ENCODE measurements at regions not wholly inside any gene's neighbourhood (a gene's known extent, or its start where the extent isn't known, plus 50 kb on each side); places are given as distances from the start of the nearest gene placed in this dataset.
"Not testable (repeated sequence)": the region's sequence is repeated elsewhere in the genome, so short reads cannot be mapped to it uniquely, and the experiment has no call there.

- DNase-seq (ENCODE audit: low read depth in 6 of 9, low spot score in 9 of 9) = no peak
- Histone ChIP-seq H3K36me3 (ENCODE audit: control insufficient read depth in 2 of 2, insufficient read depth in 2 of 2, low read length in 1 of 2) (no peaks in the 10 kb centered on the region), H3K4me3 (ENCODE audit: low read length in 2 of 2) (no peak overlapping the region), H3K27me3 (ENCODE audit: control insufficient read depth in 2 of 2, insufficient read depth in 1 of 2, low read length in 1 of 2) (no peaks in the 10 kb centered on the region), H3K9me3 (ENCODE audit: control insufficient read depth in 2 of 2, insufficient read depth in 1 of 2, low read length in 1 of 2) (peaks cover 0 to 6% of the 10 kb centered on the region in 2 donors), H3K4me1 (ENCODE audit: control insufficient read depth in 2 of 2, insufficient read depth in 2 of 2, low read length in 2 of 2) (no peaks in the 10 kb centered on the region), H3K27ac (ENCODE audit: low read depth in 1 of 2, low read length in 1 of 2) (no peak overlapping the region)
- 88% methylated on average over 51 of the region's 51 CpGs for WGBS
These were observed 452.0 kb downstream of the REEP3 start for GRCh38 chr10:63972949-63973827.

DNA sequence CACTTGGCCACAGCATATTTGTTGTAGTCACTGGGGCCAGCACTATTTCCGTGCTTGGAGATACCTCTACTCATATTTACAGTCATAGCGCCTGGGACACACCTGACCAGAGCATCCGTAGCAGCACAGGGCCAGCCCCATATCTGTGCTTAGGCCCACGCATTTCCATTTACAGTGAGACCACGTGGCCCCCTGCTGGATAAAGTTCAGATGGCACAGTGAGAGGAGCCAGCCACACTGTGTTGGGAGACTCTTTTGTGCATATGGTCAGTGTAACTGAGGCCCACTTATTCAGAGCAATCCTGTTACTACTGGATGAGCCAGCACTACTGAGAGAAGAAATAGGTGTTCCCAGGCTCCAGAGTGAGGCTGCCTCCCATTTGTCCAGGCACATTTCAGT lies 455.3 kb downstream of the REEP3 start:
- H3K27me3 ChIP-seq (ENCODE audit: control insufficient read depth in 2 of 2, insufficient read depth in 1 of 2, low read length in 1 of 2) = no peaks in the 10 kb centered on the region
- H3K36me3 ChIP-seq (ENCODE audit: control insufficient read depth in 2 of 2, insufficient read depth in 2 of 2, low read length in 1 of 2) = no peaks in the 10 kb centered on the region
- no peaks in the 10 kb centered on the region for H3K4me1 ChIP-seq (ENCODE audit: control insufficient read depth in 2 of 2, insufficient read depth in 2 of 2, low read length in 2 of 2)
- no peak overlapping the region for H3K4me3 ChIP-seq (ENCODE audit: low read length in 2 of 2)
- no peak overlapping the region for H3K27ac ChIP-seq (ENCODE audit: low read depth in 1 of 2, low read length in 1 of 2)
- DNase-seq (ENCODE audit: low read depth in 6 of 9, low spot score in 9 of 9) = peak in 3 of 9 donors; percentile 1 to 14 (median 4)
- 67% methylated on average over 5 of the region's 5 CpGs for WGBS
- peaks cover 0 to 6% of the 10 kb centered on the region in 2 donors for H3K9me3 ChIP-seq (ENCODE audit: control insufficient read depth in 2 of 2, insufficient read depth in 1 of 2, low read length in 1 of 2)

DNA sequence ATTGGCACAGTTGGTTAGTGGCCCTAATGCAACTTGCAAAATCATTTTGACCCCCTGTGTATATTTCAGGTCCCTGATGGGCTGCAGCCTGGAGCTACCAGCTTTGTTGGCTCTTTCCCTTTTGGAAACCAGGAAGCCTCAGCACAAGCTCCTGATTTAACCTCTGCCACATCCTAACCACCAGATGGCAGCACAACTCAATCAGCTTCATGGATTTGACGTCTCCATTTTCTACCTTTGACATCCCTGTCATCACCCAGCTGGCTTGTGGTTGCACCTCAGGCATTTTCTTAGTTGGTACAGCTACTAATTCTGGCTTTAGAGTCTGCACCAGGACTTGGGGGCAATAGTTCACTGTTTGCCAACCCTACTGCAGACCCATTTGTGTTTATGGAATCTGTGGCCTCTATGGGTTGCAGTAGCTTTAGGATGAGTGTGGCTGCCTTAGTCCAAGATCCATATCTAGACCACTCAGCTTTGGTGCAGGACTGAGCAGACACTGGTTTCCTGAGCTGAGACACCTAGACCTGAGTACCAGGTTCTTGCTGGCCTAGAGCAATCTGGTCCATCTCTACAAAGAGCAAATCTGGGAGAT lies 456.2 kb downstream of the REEP3 start:
- DNase-seq (ENCODE audit: low read depth in 6 of 9, low spot score in 9 of 9) = peak in 3 of 9 donors; percentile 1 to 29 (median 9)

DNA sequence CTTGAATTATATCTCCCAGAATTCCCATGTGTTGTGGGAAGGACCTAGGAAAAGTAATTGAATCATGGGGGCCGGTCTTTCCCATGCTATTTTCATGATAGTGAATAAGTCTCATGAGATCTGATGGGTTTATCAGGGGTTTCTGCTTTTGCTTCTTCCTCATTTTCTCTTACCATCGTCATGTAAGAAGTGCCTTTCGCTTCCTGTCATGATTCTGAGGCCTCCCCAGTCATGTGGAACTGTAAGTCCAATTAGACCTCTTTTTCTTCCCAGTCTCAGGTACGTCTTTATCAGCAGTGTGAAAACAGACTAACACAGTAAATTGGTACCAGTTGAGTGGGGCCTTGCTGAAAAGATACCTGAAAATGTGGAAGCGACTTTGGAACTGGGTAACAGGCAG lies 459.7 kb downstream of the REEP3 start:
- DNase-seq (ENCODE audit: low read depth in 6 of 9, low spot score in 9 of 9); H3K27ac ChIP-seq (ENCODE audit: low read depth in 1 of 2, low read length in 1 of 2); H3K27me3 ChIP-seq (ENCODE audit: control insufficient read depth in 2 of 2, insufficient read depth in 1 of 2, low read length in 1 of 2); H3K9me3 ChIP-seq (ENCODE audit: control insufficient read depth in 2 of 2, insufficient read depth in 1 of 2, low read length in 1 of 2); H3K4me1 ChIP-seq (ENCODE audit: control insufficient read depth in 2 of 2, insufficient read depth in 2 of 2, low read length in 2 of 2); H3K4me3 ChIP-seq (ENCODE audit: low read length in 2 of 2); H3K36me3 ChIP-seq (ENCODE audit: control insufficient read depth in 2 of 2, insufficient read depth in 2 of 2, low read length in 1 of 2): not testable (repeated sequence)
- WGBS = 61% methylated on average over 5 of the region's 5 CpGs

More for the DNA sequence above, 456.2 kb downstream of the REEP3 start:
- Histone ChIP-seq H3K27me3 (ENCODE audit: control insufficient read depth in 2 of 2, insufficient read depth in 1 of 2, low read length in 1 of 2) (no peaks in the 10 kb centered on the region), H3K27ac (ENCODE audit: low read depth in 1 of 2, low read length in 1 of 2) (no peak overlapping the region), H3K36me3 (ENCODE audit: control insufficient read depth in 2 of 2, insufficient read depth in 2 of 2, low read length in 1 of 2) (no peaks in the 10 kb centered on the region), H3K4me1 (ENCODE audit: control insufficient read depth in 2 of 2, insufficient read depth in 2 of 2, low read length in 2 of 2) (no peaks in the 10 kb centered on the region), H3K4me3 (ENCODE audit: low read length in 2 of 2) (no peak overlapping the region), H3K9me3 (ENCODE audit: control insufficient read depth in 2 of 2, insufficient read depth in 1 of 2, low read length in 1 of 2) (peaks cover 0 to 6% of the 10 kb centered on the region in 2 donors)
- 5% methylated on average over 1 of the region's 1 CpG for WGBS

DNA sequence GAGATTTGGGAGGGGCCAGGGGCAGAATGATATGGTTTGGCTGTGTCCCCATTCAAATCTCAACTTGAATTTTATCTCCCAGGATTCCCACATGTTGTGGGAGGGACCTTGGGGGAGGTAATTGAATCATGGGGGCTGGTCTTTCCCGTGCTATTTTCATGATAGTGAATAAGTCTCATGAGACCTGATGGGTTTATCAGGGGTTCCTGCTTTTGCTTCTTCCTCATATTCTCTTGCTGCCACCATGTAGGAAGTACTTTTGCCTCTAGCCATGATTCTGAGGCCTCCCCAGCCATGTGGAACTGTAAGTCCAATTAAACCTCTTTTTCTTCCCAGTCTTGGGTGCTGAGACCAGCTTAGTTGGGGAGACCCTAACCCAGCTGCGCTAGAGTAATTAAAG lies 462.9 kb downstream of the REEP3 start:
- DNase-seq (ENCODE audit: low read depth in 6 of 9, low spot score in 9 of 9); H3K36me3 ChIP-seq (ENCODE audit: control insufficient read depth in 2 of 2, insufficient read depth in 2 of 2, low read length in 1 of 2); H3K4me3 ChIP-seq (ENCODE audit: low read length in 2 of 2); H3K27me3 ChIP-seq (ENCODE audit: control insufficient read depth in 2 of 2, insufficient read depth in 1 of 2, low read length in 1 of 2); H3K4me1 ChIP-seq (ENCODE audit: control insufficient read depth in 2 of 2, insufficient read depth in 2 of 2, low read length in 2 of 2); H3K9me3 ChIP-seq (ENCODE audit: control insufficient read depth in 2 of 2, insufficient read depth in 1 of 2, low read length in 1 of 2); H3K27ac ChIP-seq (ENCODE audit: low read depth in 1 of 2, low read length in 1 of 2): not testable (repeated sequence)
- WGBS = 68% methylated on average over 2 of the region's 2 CpGs

DNA sequence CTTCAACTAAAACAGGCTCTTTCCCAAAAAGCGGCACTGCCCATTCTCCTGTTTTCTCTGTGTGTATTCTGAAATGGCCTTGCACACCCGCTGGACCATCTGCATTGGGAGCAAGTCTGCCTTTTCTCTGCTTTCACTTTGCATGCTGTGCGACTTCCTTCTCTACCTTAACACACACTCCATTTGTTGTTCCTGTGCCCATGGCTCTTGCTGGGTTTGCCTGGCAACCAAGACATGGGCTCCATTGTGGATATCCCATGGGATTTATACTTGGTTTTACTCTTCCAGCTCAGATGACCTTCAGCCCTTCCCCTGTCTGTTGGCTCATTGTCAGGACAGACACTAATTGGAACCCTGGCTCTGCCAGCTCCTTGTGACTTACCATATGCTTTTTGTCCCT lies 465.3 kb downstream of the REEP3 start:
- H3K4me1 ChIP-seq (ENCODE audit: control insufficient read depth in 2 of 2, insufficient read depth in 2 of 2, low read length in 2 of 2) = no peaks in the 10 kb centered on the region
- 95% methylated on average over 3 of the region's 3 CpGs for WGBS

GRCh38 chr10:63987212-63987611 lies 466.0 kb downstream of the REEP3 start:
- DNase-seq (ENCODE audit: low read depth in 6 of 9, low spot score in 9 of 9) = no peak
- Histone ChIP-seq H3K4me3 (ENCODE audit: low read length in 2 of 2) (no peak overlapping the region), H3K4me1 (ENCODE audit: control insufficient read depth in 2 of 2, insufficient read depth in 2 of 2, low read length in 2 of 2) (no peaks in the 10 kb centered on the region), H3K36me3 (ENCODE audit: control insufficient read depth in 2 of 2, insufficient read depth in 2 of 2, low read length in 1 of 2) (no peaks in the 10 kb centered on the region), H3K27me3 (ENCODE audit: control insufficient read depth in 2 of 2, insufficient read depth in 1 of 2, low read length in 1 of 2) (no peaks in the 10 kb centered on the region), H3K27ac (ENCODE audit: low read depth in 1 of 2, low read length in 1 of 2) (no peak overlapping the region), H3K9me3 (ENCODE audit: control insufficient read depth in 2 of 2, insufficient read depth in 1 of 2, low read length in 1 of 2) (no peaks in the 10 kb centered on the region)
- WGBS = 60% methylated on average over 2 of the region's 2 CpGs

More for the DNA sequence above, 465.3 kb downstream of the REEP3 start:
- no peak for DNase-seq (ENCODE audit: low read depth in 6 of 9, low spot score in 9 of 9)
- no peaks in the 10 kb centered on the region for H3K9me3 ChIP-seq (ENCODE audit: control insufficient read depth in 2 of 2, insufficient read depth in 1 of 2, low read length in 1 of 2)
- no peaks in the 10 kb centered on the region for H3K36me3 ChIP-seq (ENCODE audit: control insufficient read depth in 2 of 2, insufficient read depth in 2 of 2, low read length in 1 of 2)
- H3K27me3 ChIP-seq (ENCODE audit: control insufficient read depth in 2 of 2, insufficient read depth in 1 of 2, low read length in 1 of 2) = no peaks in the 10 kb centered on the region
- H3K4me3 ChIP-seq (ENCODE audit: low read length in 2 of 2) = no peak overlapping the region
- H3K27ac ChIP-seq (ENCODE audit: low read depth in 1 of 2, low read length in 1 of 2) = no peak overlapping the region

DNA sequence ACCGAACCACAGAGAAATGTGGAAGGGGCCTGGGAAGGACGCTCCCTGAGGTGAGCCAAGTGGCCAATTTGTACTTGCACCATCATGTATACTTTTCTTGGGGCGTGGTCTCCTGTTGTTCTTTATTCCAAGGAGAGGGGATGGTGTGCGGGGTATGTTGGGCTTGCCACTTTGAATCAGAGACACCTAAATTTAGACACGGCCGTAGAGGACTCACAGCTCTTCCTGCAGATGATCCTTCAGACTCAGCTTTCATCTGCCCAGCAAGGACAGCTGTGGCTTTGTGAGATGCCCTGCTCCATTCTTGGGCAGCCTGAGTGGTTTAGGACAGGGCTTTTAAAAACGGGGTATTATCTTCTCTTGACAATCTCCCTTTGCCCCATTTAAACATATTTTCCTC lies 473.2 kb downstream of the REEP3 start:
- Histone ChIP-seq H3K4me1 (ENCODE audit: control insufficient read depth in 2 of 2, insufficient read depth in 2 of 2, low read length in 2 of 2) (no peaks in the 10 kb centered on the region), H3K9me3 (ENCODE audit: control insufficient read depth in 2 of 2, insufficient read depth in 1 of 2, low read length in 1 of 2) (no peaks in the 10 kb centered on the region), H3K4me3 (ENCODE audit: low read length in 2 of 2) (no peak overlapping the region), H3K36me3 (ENCODE audit: control insufficient read depth in 2 of 2, insufficient read depth in 2 of 2, low read length in 1 of 2) (no peaks in the 10 kb centered on the region), H3K27me3 (ENCODE audit: control insufficient read depth in 2 of 2, insufficient read depth in 1 of 2, low read length in 1 of 2) (no peaks in the 10 kb centered on the region), H3K27ac (ENCODE audit: low read depth in 1 of 2, low read length in 1 of 2) (no peak overlapping the region)
- DNase-seq (ENCODE audit: low read depth in 6 of 9, low spot score in 9 of 9) = no peak
- WGBS = 87% methylated on average over 7 of the region's 7 CpGs

GRCh38 chr10:64007157-64007556 lies 486.0 kb downstream of the REEP3 start:
- no peaks in the 10 kb centered on the region for H3K36me3 ChIP-seq (ENCODE audit: control insufficient read depth in 2 of 2, insufficient read depth in 2 of 2, low read length in 1 of 2)
- no peak overlapping the region for H3K27ac ChIP-seq (ENCODE audit: low read depth in 1 of 2, low read length in 1 of 2)
- no peaks in the 10 kb centered on the region for H3K27me3 ChIP-seq (ENCODE audit: control insufficient read depth in 2 of 2, insufficient read depth in 1 of 2, low read length in 1 of 2)
- no peaks in the 10 kb centered on the region for H3K4me1 ChIP-seq (ENCODE audit: control insufficient read depth in 2 of 2, insufficient read depth in 2 of 2, low read length in 2 of 2)
- WGBS = 94% methylated on average over 8 of the region's 8 CpGs
- no peaks in the 10 kb centered on the region for H3K9me3 ChIP-seq (ENCODE audit: control insufficient read depth in 2 of 2, insufficient read depth in 1 of 2, low read length in 1 of 2)
- H3K4me3 ChIP-seq (ENCODE audit: low read length in 2 of 2) = no peak overlapping the region
- no peak for DNase-seq (ENCODE audit: low read depth in 6 of 9, low spot score in 9 of 9)

Measured in thymus (tissue), 11 donors.